Hepatocyte (in vitro differentiated cells): ENCODE measurements at regions not wholly inside any gene's neighbourhood (a gene's known extent, or its start where the extent isn't known, plus 50 kb on each side); places are given as distances from the start of the nearest gene placed in this dataset.

Experiments
- CTCF ChIP-seq: fragments of 200-600 bp; sonication (generic); IDR thresholded peaks from 2 replicates; pipeline ENCODE4 v1.5.1; 2016; ENCODE audit warnings: antibody characterized with exemption, mild to moderate bottlenecking; ENCODE audit not compliant: poor library complexity
- EZH2 ChIP-seq: fragments of 200-600 bp; sonication (generic); IDR thresholded peaks from 2 replicates; pipeline ENCODE4 v1.6.1; 2016; ENCODE audit warnings: antibody characterized with exemption, mild to moderate bottlenecking, borderline replicate concordance
- EZH2phosphoT487 ChIP-seq: fragments of 200-600 bp; sonication (generic); IDR thresholded peaks from one replicate; pipeline ENCODE4 v1.6.1; 2018; ENCODE audit warnings: antibody characterized with exemption, mild to moderate bottlenecking, low read depth, moderate library complexity; ENCODE audit not compliant: unreplicated experiment, severe bottlenecking

- TF ChIP-seq CTCF (no peak), EZH2 (no peak), EZH2phosphoT487 (no peak)
Observed at GRCh38 chr15:58312031-58312430, 119.8 kb upstream of the LIPC start.
